Astrocyte of the spinal cord (primary cell): ENCODE measurements at regions not wholly inside any gene's neighbourhood (a gene's known extent, or its start where the extent isn't known, plus 50 kb on each side); places are given as distances from the start of the nearest gene placed in this dataset.

Experiments
- DNase-seq: peaks from one replicate; pipeline ENCODE4 v3.0.0; 2011; ENCODE audit warnings: low read depth, low spot score
- H3K4me3 ChIP-seq: 2 replicates; pipeline ENCODE4 v1.5.1; 2011; ENCODE audit warnings: low read depth, mild to moderate bottlenecking, low read length, moderate library complexity
- CTCF ChIP-seq: IDR thresholded peaks from 2 replicates; pipeline ENCODE4 v1.5.1; 2012; ENCODE audit warnings: low read depth, mild to moderate bottlenecking, low read length, inconsistent platforms
- in situ Hi-C: cut with HindIII; loops from 2 replicates; pipeline ENCODE4 v1.10.0; 2017; ENCODE audit warnings: low sequenced_read_pairs

- DNase-seq, result no peak
- TF ChIP-seq CTCF, result no peak
- in situ Hi-C loops, result no loop called here
- H3K4me3 ChIP-seq, result no peak overlapping the region
Measured at GRCh38 chr6:168373389-168373788, 53.8 kb upstream of the DACT2 start.

- no peak for DNase-seq
- no peak overlapping the region for H3K4me3 ChIP-seq
- no peak for TF ChIP-seq CTCF
- in situ Hi-C loops, result no loop called here
Measured at GRCh38 chr6:168374051-168374502, 54.5 kb upstream of the DACT2 start.

DNA sequence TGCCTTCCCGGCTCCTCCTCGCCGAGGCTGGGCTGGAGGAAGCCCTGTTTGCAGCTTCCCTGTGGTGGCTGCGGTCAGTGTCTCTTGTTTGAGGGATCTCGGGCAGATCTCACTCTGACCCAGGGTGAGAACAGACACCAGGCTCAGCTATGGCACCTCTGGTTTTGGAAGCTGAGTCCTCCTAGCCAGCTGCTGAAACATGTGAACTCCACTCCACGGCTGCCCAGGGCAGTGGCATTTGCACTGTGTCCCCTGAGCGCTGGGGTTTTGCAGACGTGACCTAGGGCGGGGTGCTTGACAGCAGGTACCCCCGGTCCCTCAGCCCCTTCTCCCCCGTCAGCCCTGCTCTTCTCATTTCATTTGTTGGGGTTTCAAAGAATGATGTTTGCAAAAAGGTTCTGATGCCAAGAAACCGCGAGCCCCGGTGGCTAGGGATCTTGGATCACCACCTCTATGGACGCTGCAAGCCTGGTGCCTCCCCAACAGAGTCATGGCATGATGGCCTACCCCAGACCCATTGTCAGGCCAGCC lies 55.0 kb upstream of the DACT2 start:
- TF ChIP-seq CTCF, result no peak
- no peak for DNase-seq
- H3K4me3 ChIP-seq, result no peak overlapping the region
- in situ Hi-C loops, result no loop called here

GRCh38 chr6:168376120-168376519 lies 56.5 kb upstream of the DACT2 start:
- no peak for DNase-seq

GRCh38 chr6:168376811-168377483 lies 57.4 kb upstream of the DACT2 start:
- DNase-seq, result no peak
- TF ChIP-seq CTCF, result no peak
- in situ Hi-C loops, result no loop called here
- no peak overlapping the region for H3K4me3 ChIP-seq

More at GRCh38 chr6:168376120-168376519, 56.5 kb upstream of the DACT2 start:
- no peak for TF ChIP-seq CTCF
- no peak overlapping the region for H3K4me3 ChIP-seq
- in situ Hi-C loops, result no loop called here

DNA sequence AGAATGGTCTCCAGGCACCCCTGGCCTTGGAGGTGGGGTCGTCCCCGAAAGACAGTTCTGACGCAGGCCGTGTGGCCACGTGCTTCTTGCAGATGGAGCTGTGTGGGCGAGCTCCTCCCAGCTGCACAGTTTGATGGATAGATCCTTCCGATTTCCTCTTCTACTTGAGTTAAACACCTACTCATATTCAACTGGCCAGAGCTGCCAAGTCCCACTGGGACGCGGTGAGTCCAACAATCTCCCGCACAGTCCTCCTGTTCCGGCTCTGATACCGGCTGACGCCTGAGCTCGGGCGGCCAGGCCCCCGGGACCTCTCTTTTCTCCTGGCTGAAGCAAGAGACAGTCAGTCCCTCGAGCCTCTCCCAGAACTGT lies 57.9 kb upstream of the DACT2 start:
- no peak for TF ChIP-seq CTCF
- in situ Hi-C loops, result no loop called here
- DNase-seq, result no peak
- no peak overlapping the region for H3K4me3 ChIP-seq
